DND-41 (cell line): ENCODE measurements at regions not wholly inside any gene's neighbourhood (a gene's known extent, or its start where the extent isn't known, plus 50 kb on each side); places are given as distances from the start of the nearest gene placed in this dataset.

Experiments used
- ATAC-seq: fragments of 200-7000 bp; cut with Tn5 transposase; 3 replicates; pipeline ENCODE4 v1.9.1; 2021; ENCODE audit warnings: low read depth; ENCODE audit not compliant: insufficient read depth
- DNase-seq: peaks from one replicate; pipeline ENCODE4 v3.0.0-alpha.2; 2020
- H2AFZ ChIP-seq: 2 replicates; pipeline ENCODE4 v1.6.0; 2012; ENCODE audit warnings: low read depth, low read length
- H3K27ac ChIP-seq: 2 replicates; pipeline ENCODE4 v1.5.1; 2012; ENCODE audit warnings: low read length, inconsistent platforms
- H3K27me3 ChIP-seq: fragments of 200-600 bp; sonication (generic); 2 replicates; pipeline ENCODE4 v1.6.0; 2012; ENCODE audit warnings: low read length, mild to moderate bottlenecking, inconsistent platforms; ENCODE audit not compliant: insufficient read depth, poor library complexity
- H3K36me3 ChIP-seq: 2 replicates; pipeline ENCODE4 v1.5.1; 2012; ENCODE audit warnings: low read length, inconsistent platforms; ENCODE audit not compliant: insufficient read depth
- H3K4me1 ChIP-seq: 2 replicates; pipeline ENCODE4 v1.5.1; 2012; ENCODE audit warnings: mild to moderate bottlenecking, low read length; ENCODE audit not compliant: insufficient read depth
- H3K4me2 ChIP-seq: 2 replicates; pipeline ENCODE4 v1.6.0; 2012; ENCODE audit warnings: mild to moderate bottlenecking, moderate library complexity, low read length, inconsistent platforms; ENCODE audit not compliant: insufficient read depth
- H3K4me3 ChIP-seq, 2 experiments: fragments of 200-600 bp in 1 of 2; shearing (Covaris generic) in 1 of 2; 2 replicates each; pipeline ENCODE4 v1.5.1; 2012 to 2016; ENCODE audit warnings: inconsistent platforms in 2 of 2, low read length in 2 of 2, mild to moderate bottlenecking in 2 of 2, low read depth in 1 of 2, moderate library complexity in 1 of 2
- H3K79me2 ChIP-seq: 2 replicates; pipeline ENCODE4 v1.6.0; 2012; ENCODE audit warnings: low read length, inconsistent platforms; ENCODE audit not compliant: insufficient read depth
- H3K9ac ChIP-seq: 2 replicates; pipeline ENCODE4 v1.6.0; 2012; ENCODE audit warnings: low read depth, mild to moderate bottlenecking, inconsistent platforms, low read length, moderate library complexity
- H3K9me3 ChIP-seq: 2 replicates; pipeline ENCODE4 v1.5.1; 2012; ENCODE audit warnings: low read length, moderate library complexity, mild to moderate bottlenecking, inconsistent platforms; ENCODE audit not compliant: insufficient read depth, severe bottlenecking
- H4K20me1 ChIP-seq: 2 replicates; pipeline ENCODE4 v1.6.0; 2012; ENCODE audit warnings: low read length; ENCODE audit not compliant: insufficient read depth
- CTCF ChIP-seq: IDR thresholded peaks from 2 replicates; pipeline ENCODE4 v1.5.1; 2012; ENCODE audit warnings: borderline replicate concordance, low read length, moderate library complexity, mild to moderate bottlenecking; ENCODE audit not compliant: poor library complexity, severe bottlenecking; ENCODE audit errors: extremely low read depth
- EZH2 ChIP-seq: IDR thresholded peaks from 3 replicates; pipeline ENCODE4 v1.6.1; 2012; ENCODE audit warnings: borderline replicate concordance, low read depth, mild to moderate bottlenecking, moderate library complexity, low read length, inconsistent platforms; ENCODE audit not compliant: severe bottlenecking

DNA sequence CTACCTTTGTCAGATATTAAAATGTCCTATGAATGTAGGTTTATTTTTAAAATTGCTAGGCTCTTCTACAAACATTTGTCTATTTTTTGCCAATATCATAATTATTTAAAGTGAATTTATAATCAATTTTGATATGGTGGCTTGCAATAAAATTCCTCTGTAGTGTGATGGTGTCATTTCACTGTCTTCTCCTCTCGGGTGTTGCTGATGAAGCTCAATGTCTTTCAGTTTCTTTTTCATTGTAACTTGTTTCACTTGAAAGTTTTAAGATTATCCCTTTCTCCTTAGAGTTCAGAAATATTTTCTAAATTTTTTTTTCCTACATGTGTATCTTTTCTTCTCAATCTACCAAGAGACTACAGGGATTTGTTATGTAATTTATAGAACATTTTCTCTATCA is 267.1 kb upstream of the EDNRB start:
- Histone ChIP-seq H3K4me3 (no peak overlapping the region), H3K36me3 (no peaks in the 10 kb centered on the region), H3K4me1 (no peaks in the 10 kb centered on the region), H3K4me2 (no peak overlapping the region), H3K27me3 (no peaks in the 10 kb centered on the region), H3K9me3 (no peaks in the 10 kb centered on the region), H3K27ac (no peak overlapping the region), H3K79me2 (no peaks in the 10 kb centered on the region), H2AFZ (no peak overlapping the region), H4K20me1 (no peaks in the 10 kb centered on the region), H3K9ac (no peak overlapping the region)
- ATAC-seq, result no peak
- DNase-seq, result no peak
- TF ChIP-seq CTCF (no peak), EZH2 (no peak)

- H3K4me1 ChIP-seq, result no peaks in the 10 kb centered on the region
- no peak overlapping the region for H3K4me3 ChIP-seq
- no peak for ATAC-seq
- no peaks in the 10 kb centered on the region for H3K9me3 ChIP-seq
- no peak overlapping the region for H2AFZ ChIP-seq
- DNase-seq, result no peak
- H4K20me1 ChIP-seq, result no peaks in the 10 kb centered on the region
- no peaks in the 10 kb centered on the region for H3K36me3 ChIP-seq
- TF ChIP-seq EZH2, result no peak
- no peak for TF ChIP-seq CTCF
- no peak overlapping the region for H3K9ac ChIP-seq
- no peak overlapping the region for H3K4me2 ChIP-seq
- H3K27ac ChIP-seq, result no peak overlapping the region
- H3K27me3 ChIP-seq, result no peaks in the 10 kb centered on the region
- H3K79me2 ChIP-seq, result no peaks in the 10 kb centered on the region
Observed at GRCh38 chr13:78183732-78184131, 265.1 kb upstream of the EDNRB start.

- H3K4me2 ChIP-seq, result no peak overlapping the region
- no peak for DNase-seq
- no peaks in the 10 kb centered on the region for H3K9me3 ChIP-seq
Observed at GRCh38 chr13:78182813-78183212, 264.2 kb upstream of the EDNRB start.

More at GRCh38 chr13:78182813-78183212, 264.2 kb upstream of the EDNRB start:
- no peak overlapping the region for H3K4me3 ChIP-seq
- H3K9ac ChIP-seq, result no peak overlapping the region
- H3K27me3 ChIP-seq, result no peaks in the 10 kb centered on the region
- H3K36me3 ChIP-seq, result no peaks in the 10 kb centered on the region
- no peak overlapping the region for H2AFZ ChIP-seq
- no peak overlapping the region for H3K27ac ChIP-seq
- no peaks in the 10 kb centered on the region for H4K20me1 ChIP-seq
- no peak for TF ChIP-seq CTCF
- TF ChIP-seq EZH2, result no peak
- no peak for ATAC-seq
- no peaks in the 10 kb centered on the region for H3K4me1 ChIP-seq
- H3K79me2 ChIP-seq, result no peaks in the 10 kb centered on the region
